Right lung (tissue), 2 donors: ENCODE measurements at regions not wholly inside any gene's neighbourhood (a gene's known extent, or its start where the extent isn't known, plus 50 kb on each side); places are given as distances from the start of the nearest gene placed in this dataset.
A peak's percentile ranks its signal among the peaks of the same experiment; 100 is the strongest.
"Not testable (repeated sequence)": the region's sequence is repeated elsewhere in the genome, so short reads cannot be mapped to it uniquely, and the experiment has no call there.

Source experiments
- DNase-seq, 2 donors: peaks; one replicate each; pipeline ENCODE4 v3.0.0-alpha.2; 2013

GRCh38 chr20:12458241-12458640, 540.5 kb downstream of the BTBD3 start:
- DNase-seq = no peak

- DNase-seq = no peak
Observed at GRCh38 chr20:12464036-12464435, 544.7 kb upstream of the SPTLC3 start.

GRCh38 chr20:12466915-12467314, 541.9 kb upstream of the SPTLC3 start:
- DNase-seq = no peak

GRCh38 chr20:12467758-12468157, 541.0 kb upstream of the SPTLC3 start:
- DNase-seq = no peak

GRCh38 chr20:12482661-12483060, 526.1 kb upstream of the SPTLC3 start:
- DNase-seq = no peak

- DNase-seq = no peak
Observed at GRCh38 chr20:12502443-12502842, 506.3 kb upstream of the SPTLC3 start.

GRCh38 chr20:12504779-12505178, 504.0 kb upstream of the SPTLC3 start:
- DNase-seq = no peak

GRCh38 chr20:12511499-12511898, 497.3 kb upstream of the SPTLC3 start:
- DNase-seq = no peak

- DNase-seq = no peak
Observed at GRCh38 chr20:12512755-12513154, 496.0 kb upstream of the SPTLC3 start.

GRCh38 chr20:12528104-12528503, 480.7 kb upstream of the SPTLC3 start:
- DNase-seq = no peak

GRCh38 chr20:12528591-12529041, 480.2 kb upstream of the SPTLC3 start:
- DNase-seq = no peak

DNA sequence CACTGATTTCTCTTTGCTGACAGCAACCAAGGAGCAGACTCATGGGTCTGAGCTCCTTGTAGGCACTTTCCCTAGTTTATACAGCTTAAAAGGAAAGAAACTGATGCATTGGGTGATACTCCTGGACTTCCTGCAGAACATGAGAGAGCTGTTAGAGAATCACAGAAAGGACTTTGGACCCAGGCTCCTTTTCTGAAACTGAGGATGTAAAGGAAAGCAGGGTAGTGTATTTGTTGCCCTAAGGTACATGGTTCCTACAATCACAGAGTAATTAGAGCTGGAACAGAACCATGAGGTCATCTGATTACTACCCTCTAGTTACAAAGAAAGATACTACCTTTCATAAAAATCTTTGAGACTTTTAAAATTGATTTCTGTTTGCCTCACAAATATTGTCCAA, 477.1 kb upstream of the SPTLC3 start:
- DNase-seq = no peak

- DNase-seq = no peak
Observed at GRCh38 chr20:12535316-12535715, 473.5 kb upstream of the SPTLC3 start.

- DNase-seq = no peak
Observed at GRCh38 chr20:12535770-12536169, 473.0 kb upstream of the SPTLC3 start.

- DNase-seq = no peak
Observed at GRCh38 chr20:12554426-12554825, 454.3 kb upstream of the SPTLC3 start.

GRCh38 chr20:12555369-12555768, 453.4 kb upstream of the SPTLC3 start:
- no peak for DNase-seq

- not testable (repeated sequence) for DNase-seq
Observed at GRCh38 chr20:12555849-12556248, 452.9 kb upstream of the SPTLC3 start.

DNA sequence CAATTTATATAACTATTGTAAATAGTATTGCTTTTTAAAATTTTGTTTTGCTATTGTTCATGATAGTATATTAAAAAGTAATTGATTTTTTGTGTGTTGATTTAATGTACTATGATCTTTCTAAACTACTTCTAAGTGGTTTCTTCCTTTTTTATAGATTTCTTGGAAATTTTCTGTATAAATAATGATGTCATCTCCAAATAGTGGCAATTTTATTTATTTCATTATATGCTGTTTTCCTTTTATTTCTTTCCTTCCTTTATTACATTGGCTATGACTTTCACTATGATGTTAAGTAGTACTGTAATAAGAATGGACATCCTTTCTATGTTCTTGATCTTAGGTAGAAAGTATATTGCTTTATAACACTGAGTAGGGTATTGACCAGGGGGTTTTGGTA, 451.5 kb upstream of the SPTLC3 start:
- DNase-seq = no peak

- no peak for DNase-seq
Observed at GRCh38 chr20:12564979-12565378, 443.8 kb upstream of the SPTLC3 start.

DNA sequence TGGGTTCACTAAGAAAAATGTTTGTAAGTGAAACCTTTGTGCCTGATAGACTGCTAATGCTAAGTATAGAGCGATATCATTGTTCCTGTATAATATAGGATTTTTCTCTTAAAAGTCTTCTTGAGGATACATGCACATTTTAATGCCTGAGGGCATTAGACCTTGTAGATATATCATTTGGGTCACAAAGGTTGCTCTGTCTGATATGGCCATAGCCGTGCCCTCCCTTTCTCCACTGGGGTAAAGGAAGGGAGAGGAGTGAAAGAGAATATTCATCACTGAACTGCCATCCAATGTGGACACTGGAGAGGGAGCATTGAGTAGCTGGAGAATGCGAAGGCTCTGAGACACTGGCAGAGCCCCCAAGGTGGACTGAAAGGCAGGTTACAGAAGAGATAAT, 442.2 kb upstream of the SPTLC3 start:
- no peak for DNase-seq

- DNase-seq = no peak
Observed at GRCh38 chr20:12570371-12570770, 438.4 kb upstream of the SPTLC3 start.

DNA sequence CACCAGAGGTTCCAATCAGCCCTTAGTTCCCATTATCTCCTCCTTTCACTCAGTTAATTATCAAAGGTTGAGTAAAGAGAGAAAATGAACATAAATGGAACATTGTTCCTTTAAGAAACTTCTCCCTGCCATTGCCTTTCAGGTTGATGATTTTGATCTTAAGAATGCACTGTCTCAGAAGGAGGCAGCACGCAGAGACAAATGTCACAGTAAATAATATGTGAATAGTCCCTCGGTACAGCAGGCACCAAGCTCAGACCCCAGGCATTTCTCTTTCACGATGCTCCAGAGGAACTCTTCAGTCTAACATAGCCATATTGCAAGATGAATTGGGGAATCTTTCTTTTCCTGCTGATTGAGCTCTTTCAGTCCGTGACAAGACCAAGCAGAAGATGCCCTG, 435.3 kb upstream of the SPTLC3 start:
- no peak for DNase-seq

GRCh38 chr20:12575352-12576095, 433.2 kb upstream of the SPTLC3 start:
- DNase-seq = peak; percentile 93

DNA sequence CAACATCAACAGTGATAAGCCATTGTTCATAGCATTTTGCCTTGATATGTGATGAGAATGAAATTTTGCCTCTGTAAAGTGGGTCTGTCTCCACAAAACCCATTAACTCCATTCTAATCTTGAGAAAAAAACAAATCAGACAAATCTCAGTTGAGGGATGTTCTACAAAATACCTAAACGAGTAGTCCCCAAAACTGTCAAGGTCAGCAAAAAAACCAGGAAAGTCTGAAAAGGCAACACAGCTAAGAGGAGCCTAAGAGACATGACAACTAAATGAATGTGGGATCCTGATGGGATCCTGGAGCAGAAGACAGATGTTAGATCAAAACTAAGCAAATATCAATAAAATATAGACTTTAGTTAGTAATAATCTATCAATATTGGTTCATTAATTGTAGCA, 431.6 kb upstream of the SPTLC3 start:
- DNase-seq = no peak
